Skin of body (tissue), 1 donor: ENCODE measurements at regions not wholly inside any gene's neighbourhood (a gene's known extent, or its start where the extent isn't known, plus 50 kb on each side); places are given as distances from the start of the nearest gene placed in this dataset.
"Not testable (repeated sequence)": the region's sequence is repeated elsewhere in the genome, so short reads cannot be mapped to it uniquely, and the experiment has no call there.

Experiments
- DNase-seq: peaks from one replicate; lab custom pipeline; 2025; lab: John Stamatoyannopoulos, UW

- DNase-seq = no peak
Measured at GRCh38 chr4:155592179-155592937, 74.3 kb upstream of the GUCY1A1 start.

GRCh38 chr4:155591738-155592143, 74.9 kb upstream of the GUCY1A1 start:
- DNase-seq = peak; percentile 6

- no peak for DNase-seq
Measured at GRCh38 chr4:155590796-155591585, 75.7 kb upstream of the GUCY1A1 start.

GRCh38 chr4:155588437-155588836, 78.2 kb upstream of the GUCY1A1 start:
- no peak for DNase-seq

GRCh38 chr4:155587766-155588165, 78.9 kb upstream of the GUCY1A1 start:
- no peak for DNase-seq

- peak; percentile 6 for DNase-seq
Measured at GRCh38 chr4:155582971-155583437, 83.6 kb upstream of the GUCY1A1 start.

- no peak for DNase-seq
Measured at GRCh38 chr4:155582041-155582440, 84.6 kb upstream of the GUCY1A1 start.

- peak; percentile 49 for DNase-seq
Measured at GRCh38 chr4:155578726-155579370, 87.8 kb upstream of the GUCY1A1 start.

- peak; percentile 26 for DNase-seq
Measured at GRCh38 chr4:155578219-155578618, 88.4 kb upstream of the GUCY1A1 start.

- not testable (repeated sequence) for DNase-seq
Measured at GRCh38 chr4:155574329-155574728, 92.3 kb upstream of the GUCY1A1 start.

GRCh38 chr4:155573126-155573525, 93.5 kb upstream of the GUCY1A1 start:
- DNase-seq = no peak

- DNase-seq = no peak
Measured at GRCh38 chr4:155572106-155572703, 94.4 kb upstream of the GUCY1A1 start.

- DNase-seq = no peak
Measured at GRCh38 chr4:155571184-155571944, 95.3 kb upstream of the GUCY1A1 start.

- no peak for DNase-seq
Measured at GRCh38 chr4:155570661-155571060, 96.0 kb upstream of the GUCY1A1 start.

GRCh38 chr4:155569960-155570515, 96.6 kb upstream of the GUCY1A1 start:
- no peak for DNase-seq

GRCh38 chr4:155569471-155569870, 97.2 kb upstream of the GUCY1A1 start:
- no peak for DNase-seq

- DNase-seq = no peak
Measured at GRCh38 chr4:155568641-155569220, 97.9 kb upstream of the GUCY1A1 start.

GRCh38 chr4:155566354-155566753, 100.3 kb upstream of the GUCY1A1 start:
- peak; percentile 51 for DNase-seq

- DNase-seq = peak; percentile 47
Measured at GRCh38 chr4:155565776-155566175, 100.9 kb upstream of the GUCY1A1 start.

GRCh38 chr4:155565330-155565729, 101.3 kb upstream of the GUCY1A1 start:
- no peak for DNase-seq
